ENCODE measurements at regions not wholly inside any gene's neighbourhood (a gene's known extent, or its start where the extent isn't known, plus 50 kb on each side); places are given as distances from the start of the nearest gene placed in this dataset.

GRCh38 chr4:166377578-166377977 is 504.5 kb downstream of the TLL1 start:
- DNase-seq, result no peak

GRCh38 chr4:166386491-166387360 is 513.7 kb downstream of the TLL1 start:
- no peak for DNase-seq

DNA sequence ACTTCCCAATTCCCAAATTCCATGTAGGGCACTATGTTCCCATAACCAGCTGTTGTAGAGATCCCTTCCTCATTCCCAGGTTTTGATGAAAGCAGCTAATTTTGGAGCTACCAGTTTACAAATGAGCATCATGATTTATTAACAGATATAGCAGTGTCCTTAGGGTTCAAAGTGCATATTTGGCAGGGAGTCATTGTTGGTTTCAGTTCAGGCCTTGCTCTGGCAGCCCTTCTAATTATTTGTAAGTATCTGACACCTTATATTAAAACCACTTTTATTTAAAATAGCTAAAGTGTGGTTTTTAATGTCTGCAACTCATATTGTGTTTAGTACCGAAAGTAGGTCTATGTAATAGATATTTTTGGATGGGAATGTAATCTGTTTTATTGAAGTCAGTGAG is 518.5 kb downstream of the TLL1 start:
- DNase-seq, result no peak

DNA sequence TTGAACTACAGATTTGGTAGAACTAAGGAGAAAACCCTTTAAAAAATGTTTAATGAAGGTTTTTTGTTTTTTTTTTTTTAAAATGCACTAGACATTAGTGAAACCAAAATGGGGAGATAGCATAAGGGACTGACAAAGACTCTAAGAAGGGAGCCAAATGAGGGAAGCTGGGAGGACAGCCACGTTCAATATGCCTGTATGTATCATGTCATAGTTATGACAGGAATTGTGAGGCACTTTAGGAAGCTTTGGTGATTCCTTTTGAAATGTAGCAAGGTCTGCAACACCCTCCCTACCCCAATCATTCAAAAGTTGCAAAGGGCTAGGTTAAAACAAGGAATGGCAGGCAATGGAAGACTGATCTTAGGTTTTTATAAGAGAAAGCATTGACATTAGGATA is 526.0 kb downstream of the TLL1 start:
- DNase-seq, result no peak

GRCh38 chr4:166400270-166400894 is 527.3 kb downstream of the TLL1 start:
- no peak for DNase-seq

- no peak for DNase-seq
Measured at GRCh38 chr4:166413356-166413755, 540.3 kb downstream of the TLL1 start.

- DNase-seq, result no peak
Measured at GRCh38 chr4:166414431-166414830, 541.4 kb downstream of the TLL1 start.

- DNase-seq, result no peak
Measured at GRCh38 chr4:166415749-166416148, 542.7 kb downstream of the TLL1 start.

DNA sequence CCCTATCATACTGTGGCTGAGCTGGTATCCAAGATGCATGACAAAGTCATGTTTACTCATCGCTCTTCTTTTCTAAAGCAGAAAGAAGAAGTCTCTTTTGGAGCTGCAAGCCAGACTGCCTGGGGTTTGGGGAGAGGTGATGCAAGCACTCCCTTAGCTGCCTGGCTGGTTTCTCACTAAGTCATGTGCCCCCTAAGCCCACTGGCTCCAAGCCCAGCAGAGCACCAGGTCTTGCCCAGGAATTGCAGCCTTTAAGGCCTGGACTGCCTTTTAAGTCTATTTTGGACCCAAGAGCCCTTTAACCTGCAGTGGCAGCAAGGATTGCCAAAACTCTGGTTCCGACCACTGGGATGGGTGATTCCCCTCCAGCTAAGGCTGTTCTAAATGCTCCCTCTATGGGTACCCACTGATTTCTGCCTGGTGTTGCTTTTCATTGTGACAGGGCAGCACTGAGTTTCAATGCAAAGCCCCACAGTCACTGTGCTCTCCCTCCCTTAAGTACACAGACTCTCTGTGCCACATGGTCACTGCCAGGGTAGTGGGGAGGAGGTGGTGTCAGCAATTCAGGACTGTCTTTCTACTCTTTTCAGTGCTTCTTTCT is 548.6 kb downstream of the TLL1 start:
- DNase-seq, result no peak

DNA sequence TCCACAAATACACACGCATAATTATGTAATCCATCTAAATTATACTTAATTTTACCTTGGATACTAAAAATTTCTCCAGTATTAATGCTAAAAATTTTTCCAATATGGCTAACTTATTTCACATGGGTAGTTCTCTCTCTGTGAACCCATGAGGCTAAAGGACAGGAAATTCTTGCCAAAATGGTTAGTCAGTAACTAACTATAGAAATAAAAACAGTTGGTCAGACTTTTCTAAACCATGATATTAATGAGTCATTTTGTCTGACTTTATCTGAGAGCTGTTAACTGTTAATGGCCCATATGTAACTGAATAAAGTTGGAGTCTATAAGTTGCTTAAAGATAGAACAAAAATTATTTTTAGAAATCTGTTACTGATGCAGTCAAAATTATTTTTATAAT is 549.4 kb downstream of the TLL1 start:
- no peak for DNase-seq

DNA sequence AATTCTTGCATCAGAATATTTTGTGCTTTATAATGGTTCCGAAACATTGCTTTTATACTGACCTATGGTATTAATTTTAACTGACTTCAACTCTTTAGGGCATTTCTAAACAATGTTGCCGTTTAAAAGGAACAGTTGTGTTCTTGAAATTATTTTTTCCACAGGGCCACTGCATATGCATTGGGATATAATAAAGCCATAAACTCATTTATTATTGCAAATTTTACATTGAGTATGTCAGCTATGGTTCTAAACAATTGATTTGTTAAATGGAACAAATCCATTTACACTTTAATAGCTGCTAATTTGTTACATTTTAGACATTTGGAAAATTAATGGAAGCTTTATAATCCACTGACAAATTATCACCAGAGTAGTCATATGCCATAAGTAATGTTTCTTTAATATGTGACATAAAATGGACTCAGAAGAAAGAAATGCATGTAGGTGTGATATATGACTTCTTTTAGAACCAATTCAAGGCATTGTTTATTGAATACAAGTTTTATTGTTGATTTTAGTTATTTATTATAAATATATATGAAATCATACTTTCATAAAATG is 553.3 kb downstream of the TLL1 start:
- no peak for DNase-seq

DNA sequence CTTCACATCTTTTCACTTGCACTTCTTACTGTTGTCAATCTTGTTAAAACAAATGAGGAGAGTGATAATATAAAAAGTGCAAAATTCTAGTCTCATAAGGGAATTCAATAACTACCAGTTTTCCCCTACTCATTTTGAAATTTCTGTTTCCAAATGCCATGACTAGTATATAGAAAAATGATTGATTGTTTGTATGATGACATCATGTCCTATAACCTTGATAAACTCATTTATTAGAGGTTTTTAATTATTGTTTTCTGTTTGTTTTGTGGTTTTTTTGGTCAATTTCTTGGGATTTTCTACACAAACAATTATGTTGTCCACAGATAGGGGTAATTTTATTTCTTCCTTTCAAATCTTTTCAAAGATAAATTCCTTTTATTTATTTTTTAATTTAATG is 559.1 kb downstream of the TLL1 start:
- no peak for DNase-seq

DNA sequence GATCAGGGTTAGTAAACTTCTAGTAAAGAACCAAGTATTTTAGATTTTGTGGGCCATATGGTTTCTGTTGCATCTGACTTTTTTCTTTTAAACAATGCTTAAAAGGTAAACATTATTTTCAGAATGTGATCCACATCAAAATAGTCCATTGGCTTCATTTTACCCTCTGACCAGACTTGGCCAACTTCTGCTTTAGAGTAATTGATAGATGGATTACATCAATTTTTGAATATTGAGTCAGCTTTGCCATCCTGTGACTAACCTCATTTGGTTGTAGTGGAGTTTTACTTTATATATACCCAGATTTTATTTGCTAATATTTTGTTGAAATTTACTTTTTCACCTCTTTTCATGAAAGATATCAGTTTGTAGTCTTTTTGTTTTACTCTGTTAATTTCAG is 559.8 kb downstream of the TLL1 start:
- DNase-seq, result no peak

GRCh38 chr4:166435449-166435848 is 562.4 kb downstream of the TLL1 start:
- DNase-seq, result no peak

DNA sequence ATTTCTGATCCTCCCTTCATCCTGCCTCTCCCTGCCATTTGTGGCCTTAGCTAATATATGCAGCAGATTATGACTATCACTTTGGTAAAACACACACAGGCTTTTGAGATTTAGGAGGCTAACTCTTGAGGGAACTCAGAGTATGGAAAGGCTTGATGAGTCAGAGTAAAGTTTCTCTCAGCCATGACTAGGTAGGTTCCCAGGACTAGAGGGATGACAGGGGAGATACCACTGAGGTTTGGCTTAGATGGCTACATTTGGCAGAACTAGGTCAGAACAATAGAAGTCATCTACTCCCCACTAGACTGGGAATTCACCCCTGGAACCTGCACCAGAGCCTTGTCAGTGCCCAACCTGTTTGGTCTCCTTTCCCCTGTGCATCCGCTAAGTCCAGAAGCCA is 585.7 kb downstream of the TLL1 start:
- DNase-seq, result no peak

GRCh38 chr4:166459621-166460020 is 586.6 kb downstream of the TLL1 start:
- DNase-seq, result no peak

DNA sequence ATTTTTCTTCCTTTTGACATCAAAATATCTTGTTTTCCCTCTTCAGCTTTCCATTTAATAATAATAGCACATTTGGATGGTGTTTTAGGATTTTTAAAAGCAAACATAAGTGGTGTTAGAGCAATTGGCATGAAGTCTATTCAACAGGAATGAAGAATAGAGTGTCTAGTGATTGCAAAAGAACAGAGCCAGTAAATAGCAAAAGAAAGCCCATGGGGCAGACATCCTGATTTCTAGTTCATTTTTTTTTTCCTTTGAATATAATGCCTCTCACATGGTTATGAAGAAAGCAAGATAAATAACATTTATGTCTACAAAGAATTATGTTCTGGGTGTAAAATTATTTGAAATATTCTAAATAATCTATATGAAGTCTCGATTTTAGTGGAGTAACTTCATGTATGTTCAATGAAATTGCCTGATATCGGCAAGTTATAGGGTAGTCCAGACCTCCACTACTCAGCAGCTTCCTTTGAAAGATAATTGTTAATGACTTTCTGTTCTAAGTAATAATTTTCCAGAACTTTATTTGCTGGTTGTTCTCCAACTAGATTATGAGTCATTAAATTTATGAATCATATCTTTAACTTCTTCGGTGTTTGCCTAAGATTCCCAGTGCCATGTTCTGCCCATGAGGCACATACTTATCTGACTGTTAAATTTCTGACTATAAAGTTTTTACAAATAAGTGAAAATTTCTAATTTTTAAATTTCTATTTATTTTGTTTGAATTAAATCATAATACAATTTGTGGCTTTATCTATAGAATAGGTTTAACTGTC is 587.9 kb downstream of the TLL1 start:
- no peak for DNase-seq

GRCh38 chr4:166481055-166481454 is 608.0 kb downstream of the TLL1 start:
- DNase-seq, result no peak

GRCh38 chr4:166481739-166482138 is 608.7 kb downstream of the TLL1 start:
- no peak for DNase-seq

- no peak for DNase-seq
Measured at GRCh38 chr4:166482758-166483157, 609.7 kb downstream of the TLL1 start.

GRCh38 chr4:166491635-166492034 is 618.6 kb downstream of the TLL1 start:
- DNase-seq, result no peak

DNA sequence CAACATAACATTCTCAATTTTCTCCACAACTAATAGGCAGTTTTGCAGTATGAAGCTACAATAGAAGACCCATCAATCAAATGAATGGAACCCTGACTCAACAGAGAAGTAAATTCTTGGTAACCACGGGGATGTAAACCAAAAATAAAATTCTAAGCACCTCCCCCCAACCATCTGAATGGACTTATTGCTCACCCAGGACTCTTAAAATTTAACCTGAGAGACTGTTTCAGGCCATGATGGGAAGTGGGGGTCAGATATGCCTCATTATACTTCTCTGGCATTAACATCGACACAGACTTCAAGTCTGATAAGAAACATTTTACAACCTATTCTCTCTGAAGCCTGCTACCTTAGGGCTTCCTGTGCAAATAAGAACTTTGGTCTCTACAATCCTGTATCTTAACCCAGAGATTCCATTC is 620.9 kb downstream of the TLL1 start:
- no peak for DNase-seq

- DNase-seq, result no peak
Measured at GRCh38 chr4:166498546-166498945, 625.5 kb downstream of the TLL1 start.

All from central memory CD4-positive, alpha-beta T cell (primary cell).